ENCODE measurements at regions not wholly inside any gene's neighbourhood (a gene's known extent, or its start where the extent isn't known, plus 50 kb on each side); places are given as distances from the start of the nearest gene placed in this dataset.

DNA sequence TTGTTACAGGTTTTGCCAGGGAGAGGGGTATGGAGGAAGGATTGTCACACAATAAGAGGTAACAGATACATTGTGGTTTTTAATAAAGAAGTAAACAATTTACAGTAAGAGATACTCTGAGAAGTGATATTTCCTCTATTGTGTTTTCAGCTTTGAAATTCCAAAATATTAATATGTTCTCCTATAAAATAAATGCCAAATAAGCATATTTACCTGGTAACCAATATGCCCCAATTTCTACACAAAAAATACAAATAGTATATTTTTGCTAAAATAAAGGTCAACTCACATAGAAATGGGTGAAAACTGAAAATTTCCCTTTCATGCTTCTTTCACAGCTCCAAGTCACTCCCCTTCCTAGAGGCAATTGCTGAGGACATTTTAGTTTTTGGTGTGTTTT lies 437.4 kb upstream of the UBE2E2 start:
- no peak for DNase-seq (ENCODE audit: low read depth)
- TF ChIP-seq, protein P1, sequence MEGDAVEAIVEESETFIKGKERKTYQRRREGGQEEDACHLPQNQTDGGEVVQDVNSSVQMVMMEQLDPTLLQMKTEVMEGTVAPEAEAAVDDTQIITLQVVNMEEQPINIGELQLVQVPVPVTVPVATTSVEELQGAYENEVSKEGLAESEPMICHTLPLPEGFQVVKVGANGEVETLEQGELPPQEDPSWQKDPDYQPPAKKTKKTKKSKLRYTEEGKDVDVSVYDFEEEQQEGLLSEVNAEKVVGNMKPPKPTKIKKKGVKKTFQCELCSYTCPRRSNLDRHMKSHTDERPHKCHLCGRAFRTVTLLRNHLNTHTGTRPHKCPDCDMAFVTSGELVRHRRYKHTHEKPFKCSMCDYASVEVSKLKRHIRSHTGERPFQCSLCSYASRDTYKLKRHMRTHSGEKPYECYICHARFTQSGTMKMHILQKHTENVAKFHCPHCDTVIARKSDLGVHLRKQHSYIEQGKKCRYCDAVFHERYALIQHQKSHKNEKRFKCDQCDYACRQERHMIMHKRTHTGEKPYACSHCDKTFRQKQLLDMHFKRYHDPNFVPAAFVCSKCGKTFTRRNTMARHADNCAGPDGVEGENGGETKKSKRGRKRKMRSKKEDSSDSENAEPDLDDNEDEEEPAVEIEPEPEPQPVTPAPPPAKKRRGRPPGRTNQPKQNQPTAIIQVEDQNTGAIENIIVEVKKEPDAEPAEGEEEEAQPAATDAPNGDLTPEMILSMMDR (IDR thresholded peaks at IDR 0.05; ENCODE audit: control insufficient read depth, extremely low read depth, insufficient read depth), result no peak
- no peak overlapping the region for H3K4me3 ChIP-seq (ENCODE audit: low read depth, low read length)

DNA sequence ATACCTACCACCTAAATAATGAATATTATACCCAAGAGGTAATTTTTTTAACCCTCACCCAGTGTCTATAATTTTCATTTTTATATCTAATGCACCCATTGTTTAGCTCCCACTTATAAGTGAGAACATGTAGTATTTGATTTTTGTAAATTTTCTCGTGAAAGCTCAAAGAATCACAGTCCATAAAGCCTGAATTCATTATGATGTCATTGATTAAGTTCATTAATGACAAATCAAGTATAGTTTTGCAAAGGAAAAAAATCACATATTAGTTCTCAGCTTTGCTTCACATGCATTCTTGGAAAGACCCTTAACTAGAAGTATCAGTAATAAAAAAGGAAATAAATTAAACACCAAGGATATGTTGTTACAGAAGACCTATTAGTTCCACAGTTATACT lies 425.3 kb upstream of the UBE2E2 start:
- no peak overlapping the region for H3K4me3 ChIP-seq (ENCODE audit: low read depth, low read length)
- no peak for DNase-seq (ENCODE audit: low read depth)
- TF ChIP-seq, protein P1 (IDR thresholded peaks at IDR 0.05; ENCODE audit: control insufficient read depth, extremely low read depth, insufficient read depth), result no peak

DNA sequence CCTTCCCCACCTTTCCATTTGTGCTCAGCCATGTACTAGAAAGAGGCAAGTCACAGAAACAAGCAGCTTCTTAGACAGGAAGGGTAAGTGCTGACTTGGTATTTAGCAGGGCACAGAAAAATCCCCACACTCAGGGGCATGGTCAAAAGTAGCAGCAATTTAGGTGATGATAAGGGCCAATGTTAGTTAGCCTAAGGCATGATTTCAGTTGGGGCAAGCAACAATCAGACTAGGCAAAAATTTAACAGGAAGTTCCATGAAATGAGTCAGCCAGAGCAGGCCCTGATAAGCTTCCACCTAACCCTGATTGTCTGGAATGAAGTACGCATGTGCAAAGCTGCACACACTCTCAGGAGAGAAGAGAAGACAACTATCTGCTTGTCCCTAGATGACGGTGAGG lies 423.4 kb upstream of the UBE2E2 start:
- TF ChIP-seq, protein P1 (IDR thresholded peaks at IDR 0.05; ENCODE audit: control insufficient read depth, extremely low read depth, insufficient read depth), result no peak
- no peak overlapping the region for H3K4me3 ChIP-seq (ENCODE audit: low read depth, low read length)
- no peak for DNase-seq (ENCODE audit: low read depth)

DNA sequence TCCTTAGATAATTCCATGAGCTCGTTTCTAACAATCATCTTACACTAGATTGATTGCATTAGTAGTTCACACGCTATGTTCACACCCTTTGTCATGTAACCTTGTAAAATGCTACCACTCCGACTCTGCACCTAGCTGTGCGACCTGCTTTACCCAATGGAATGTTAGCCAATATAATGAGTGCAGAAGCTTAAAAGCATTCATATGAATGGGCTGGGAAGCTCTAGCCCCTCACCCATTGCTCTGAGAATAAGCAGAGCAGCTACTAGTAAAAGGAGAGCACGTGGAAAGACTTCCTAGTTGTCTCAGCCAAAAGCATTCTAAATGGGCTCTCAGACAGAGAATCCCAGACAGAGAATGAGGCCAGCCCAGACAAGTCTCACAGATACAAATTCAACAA lies 410.6 kb upstream of the UBE2E2 start:
- no peak overlapping the region for H3K4me3 ChIP-seq (ENCODE audit: low read depth, low read length)
- TF ChIP-seq, protein P1 (IDR thresholded peaks at IDR 0.05; ENCODE audit: control insufficient read depth, extremely low read depth, insufficient read depth), result no peak
- DNase-seq (ENCODE audit: low read depth), result no peak

DNA sequence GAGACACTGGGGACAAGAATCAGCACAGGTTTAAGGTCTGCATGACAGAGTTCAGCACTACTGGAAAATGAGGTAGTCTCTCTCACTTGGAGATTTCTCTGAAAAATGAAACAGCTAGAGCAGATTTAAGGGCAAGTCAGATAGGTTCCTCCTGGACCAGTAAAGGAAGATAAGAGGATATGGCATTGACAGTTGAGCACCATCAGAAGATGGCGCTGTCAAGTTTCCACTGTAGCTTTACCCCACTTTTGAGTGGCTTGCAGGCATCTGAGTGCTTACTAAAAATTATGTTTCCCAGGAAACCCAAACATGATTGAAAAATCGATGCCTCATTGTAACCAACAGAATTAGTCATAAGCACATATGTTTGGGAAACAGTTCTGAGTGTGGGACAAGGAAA lies 407.2 kb upstream of the UBE2E2 start:
- no peak overlapping the region for H3K4me3 ChIP-seq (ENCODE audit: low read depth, low read length)
- TF ChIP-seq, protein P1 (IDR thresholded peaks at IDR 0.05; ENCODE audit: control insufficient read depth, extremely low read depth, insufficient read depth), result no peak
- no peak for DNase-seq (ENCODE audit: low read depth)

DNA sequence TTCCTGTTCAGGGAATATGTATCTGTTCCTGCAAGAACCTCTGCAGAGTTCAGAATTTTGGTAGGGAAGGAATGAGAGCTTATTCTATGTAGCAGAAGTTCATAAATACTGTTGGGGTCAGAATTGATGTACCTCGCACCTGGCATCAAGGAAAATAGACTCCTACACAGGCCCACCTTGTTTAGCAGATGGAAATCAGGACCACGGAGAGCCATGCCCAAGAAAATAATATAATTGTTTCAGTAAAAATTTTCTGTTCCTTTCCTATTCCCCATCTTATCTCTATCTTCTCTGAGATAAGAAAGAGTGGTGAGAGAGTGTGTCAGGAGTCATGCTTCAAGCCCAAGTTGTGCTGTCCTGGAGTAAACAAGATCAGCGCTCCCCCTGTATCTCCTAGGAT lies 404.7 kb upstream of the UBE2E2 start:
- DNase-seq (ENCODE audit: low read depth), result no peak
- TF ChIP-seq, protein P1 (IDR thresholded peaks at IDR 0.05; ENCODE audit: control insufficient read depth, extremely low read depth, insufficient read depth), result no peak
- no peak overlapping the region for H3K4me3 ChIP-seq (ENCODE audit: low read depth, low read length)

DNA sequence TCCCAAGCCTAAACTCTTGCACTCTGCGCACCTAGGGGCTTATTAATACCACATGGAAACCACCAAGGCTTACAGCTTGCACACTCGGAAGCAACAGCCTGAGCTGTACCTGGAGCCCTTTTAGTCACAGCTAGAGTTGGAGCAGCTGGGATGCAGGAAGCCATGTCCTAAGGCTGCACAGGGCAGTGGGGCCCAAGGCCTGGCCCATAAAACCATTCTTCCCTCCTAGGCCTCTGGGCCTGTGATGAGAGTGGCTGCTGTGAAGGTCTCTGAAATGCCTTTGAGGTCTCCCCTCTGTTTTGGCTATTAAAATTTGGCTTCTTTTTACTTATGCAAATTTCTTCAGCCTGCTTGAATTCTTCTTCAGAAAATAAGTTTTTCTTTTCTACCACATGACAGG lies 383.9 kb upstream of the UBE2E2 start:
- H3K4me3 ChIP-seq (ENCODE audit: low read depth, low read length), result no peak overlapping the region
- DNase-seq (ENCODE audit: low read depth), result no peak
- TF ChIP-seq, protein P1 (IDR thresholded peaks at IDR 0.05; ENCODE audit: control insufficient read depth, extremely low read depth, insufficient read depth), result no peak

Data from LNCaP clone FGC (cell line).